ENCODE measurements at regions not wholly inside any gene's neighbourhood (a gene's known extent, or its start where the extent isn't known, plus 50 kb on each side); places are given as distances from the start of the nearest gene placed in this dataset.
A peak's percentile ranks its signal among the peaks of the same experiment; 100 is the strongest.

GRCh38 chr2:236974148-236974547 is 111.5 kb upstream of the COPS8 start:
- DNase-seq (ENCODE audit: low spot score) = no peak
- intact Hi-C loops (cut with DNase I) = no loop called here

- DNase-seq (ENCODE audit: low spot score) = no peak
- intact Hi-C loops (cut with DNase I) = no loop called here
These were observed 110.9 kb upstream of the COPS8 start for GRCh38 chr2:236974752-236975151.

- intact Hi-C loops (cut with DNase I) = no loop called here
- DNase-seq (ENCODE audit: low spot score) = no peak
These were observed 109.9 kb upstream of the COPS8 start for GRCh38 chr2:236975766-236976165.

GRCh38 chr2:236976266-236977062 is 109.2 kb upstream of the COPS8 start:
- intact Hi-C loops (cut with DNase I) = no loop called here

GRCh38 chr2:236977063-236977851 is 108.4 kb upstream of the COPS8 start:
- intact Hi-C loops (cut with DNase I) = no loop called here
- DNase-seq (ENCODE audit: low spot score) = no peak

More at GRCh38 chr2:236976266-236977062, 109.2 kb upstream of the COPS8 start:
- no peak for DNase-seq (ENCODE audit: low spot score)

GRCh38 chr2:236977852-236978398 is 107.8 kb upstream of the COPS8 start:
- DNase-seq (ENCODE audit: low spot score) = no peak
- intact Hi-C loops (cut with DNase I) = no loop called here

GRCh38 chr2:236979664-236980063 is 106.0 kb upstream of the COPS8 start:
- intact Hi-C loops (cut with DNase I) = loop anchor here in 1 of 2 donors (5.0 kb wide), 1 partner anchor 698 kb away; no protein-coding TSS in a partner anchor
- DNase-seq (ENCODE audit: low spot score) = no peak

- no peak for DNase-seq (ENCODE audit: low spot score)
- intact Hi-C loops (cut with DNase I) = loop anchor here in 1 of 2 donors (5.0 kb wide), 1 partner anchor 696 kb away; no protein-coding TSS in a partner anchor
These were observed 104.7 kb upstream of the COPS8 start for GRCh38 chr2:236980961-236981360.

- no peak for DNase-seq (ENCODE audit: low spot score)
- intact Hi-C loops (cut with DNase I) = loop anchor here in 1 of 2 donors (5.0 kb wide), 1 partner anchor 695 kb away; no protein-coding TSS in a partner anchor
These were observed 103.8 kb upstream of the COPS8 start for GRCh38 chr2:236981701-236982485.

- DNase-seq (ENCODE audit: low spot score) = no peak
- intact Hi-C loops (cut with DNase I) = loop anchor here in 1 of 2 donors (5.0 kb wide), 1 partner anchor 694 kb away; no protein-coding TSS in a partner anchor
These were observed 102.8 kb upstream of the COPS8 start for GRCh38 chr2:236982693-236983455.

GRCh38 chr2:236984046-236984445 is 101.6 kb upstream of the COPS8 start:
- no peak for DNase-seq (ENCODE audit: low spot score)
- intact Hi-C loops (cut with DNase I) = loop anchor here in 1 of 2 donors (5.0 kb wide), 1 partner anchor 693 kb away; no protein-coding TSS in a partner anchor

- no peak for DNase-seq (ENCODE audit: low spot score)
- intact Hi-C loops (cut with DNase I) = no loop called here
These were observed 99.8 kb upstream of the COPS8 start for GRCh38 chr2:236985761-236986339.

- no peak for DNase-seq (ENCODE audit: low spot score)
- intact Hi-C loops (cut with DNase I) = no loop called here
These were observed 99.0 kb upstream of the COPS8 start for GRCh38 chr2:236986524-236987330.

- intact Hi-C loops (cut with DNase I) = no loop called here
- no peak for DNase-seq (ENCODE audit: low spot score)
These were observed 97.5 kb upstream of the COPS8 start for GRCh38 chr2:236988216-236988615.

GRCh38 chr2:236988690-236989624 is 96.7 kb upstream of the COPS8 start:
- peak; percentile 88 for DNase-seq (ENCODE audit: low spot score)
- intact Hi-C loops (cut with DNase I) = no loop called here

GRCh38 chr2:236990552-236990951 is 95.1 kb upstream of the COPS8 start:
- intact Hi-C loops (cut with DNase I) = no loop called here
- no peak for DNase-seq (ENCODE audit: low spot score)

Data from posterior vena cava (tissue), 2 donors.